ENCODE measurements at regions not wholly inside any gene's neighbourhood (a gene's known extent, or its start where the extent isn't known, plus 50 kb on each side); places are given as distances from the start of the nearest gene placed in this dataset.

GRCh38 chr18:60568220-60568619 is 195.6 kb upstream of the MC4R start:
- TF ChIP-seq MAZ (IDR thresholded peaks at IDR 0.05; ENCODE audit: borderline replicate concordance, low read depth, low read length) (no peak), RFX5 (IDR thresholded peaks at IDR 0.05; ENCODE audit: low read depth, low read length) (no peak), POLR2A (IDR thresholded peaks at IDR 0.05; ENCODE audit: low read depth, low read length) (no peak), BHLHE40 (IDR thresholded peaks at IDR 0.05; ENCODE audit: low read depth, low read length) (no peak), CTCF (conservative IDR thresholded peaks at IDR 0.05; ENCODE audit: low read depth, low read length) (no peak), RCOR1 (IDR thresholded peaks at IDR 0.05; ENCODE audit: insufficient replicate concordance, low read length) (no peak), MXI1 (IDR thresholded peaks at IDR 0.05; ENCODE audit: borderline replicate concordance, low read depth, low read length) (no peak)

Measured in IMR-90 (cell line).